ENCODE measurements at regions not wholly inside any gene's neighbourhood (a gene's known extent, or its start where the extent isn't known, plus 50 kb on each side); places are given as distances from the start of the nearest gene placed in this dataset.
"Not testable (repeated sequence)": the region's sequence is repeated elsewhere in the genome, so short reads cannot be mapped to it uniquely, and the experiment has no call there.

GRCh38 chr13:53411463-53411862, 382.9 kb downstream of the OLFM4 start:
- peak; percentile 52 for DNase-seq

DNA sequence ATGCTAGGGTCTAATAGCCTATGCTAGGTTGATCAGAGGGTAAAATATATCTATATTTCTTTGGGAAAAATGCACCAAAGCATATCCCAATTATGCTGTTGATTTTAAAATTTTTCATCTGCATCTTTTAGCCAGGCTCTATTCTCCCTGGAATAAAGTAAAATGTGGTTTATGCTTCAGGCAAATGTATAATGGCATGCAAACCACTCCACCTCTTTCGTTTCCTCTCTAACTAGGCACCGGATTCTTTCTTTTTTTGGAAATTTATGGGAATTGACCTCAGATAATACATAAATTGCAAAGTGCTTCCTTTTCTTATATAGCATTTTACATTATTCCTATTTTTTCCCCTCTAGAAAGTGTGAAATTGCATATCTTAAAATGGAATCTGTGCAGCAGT, 386.5 kb downstream of the OLFM4 start:
- DNase-seq = no peak

DNA sequence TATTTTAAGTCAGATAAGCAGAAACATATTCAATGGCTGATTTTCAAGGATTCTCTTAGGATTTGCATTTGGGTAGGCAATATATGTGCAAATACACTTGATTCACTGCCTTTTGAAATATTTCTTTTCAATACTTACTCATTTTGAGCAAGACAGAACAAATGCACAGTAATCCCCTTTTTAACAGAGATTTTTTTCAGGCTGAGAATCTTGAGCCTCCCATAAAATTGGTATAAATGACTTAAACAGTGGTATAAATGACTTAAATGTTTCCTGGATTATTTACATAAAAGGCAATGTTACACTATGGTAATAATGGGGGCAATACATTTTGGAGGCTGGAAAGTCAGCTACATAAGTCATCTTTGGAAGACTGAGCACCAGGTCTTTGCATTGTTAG, 389.0 kb downstream of the OLFM4 start:
- no peak for DNase-seq

GRCh38 chr13:53422415-53422814, 393.8 kb downstream of the OLFM4 start:
- no peak for DNase-seq

DNA sequence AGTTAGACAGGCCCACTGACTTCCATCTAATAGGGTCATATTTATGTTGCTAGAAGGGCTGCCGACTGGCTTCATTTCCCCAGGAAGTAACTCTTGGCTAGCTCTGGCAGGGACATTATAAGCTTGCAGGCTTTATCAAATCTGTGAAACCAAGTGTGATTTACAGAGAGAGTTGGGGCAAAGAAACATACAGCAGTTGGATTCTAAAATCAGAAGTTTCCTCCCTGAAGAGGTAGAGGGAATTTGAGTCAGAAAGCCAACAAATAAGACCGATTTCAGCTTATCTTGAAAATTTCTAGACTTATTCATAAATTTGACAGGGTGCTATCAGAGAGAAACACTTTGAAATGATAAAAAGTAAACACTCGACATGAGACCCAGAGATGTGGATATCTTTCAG, 407.8 kb downstream of the OLFM4 start:
- DNase-seq = no peak

DNA sequence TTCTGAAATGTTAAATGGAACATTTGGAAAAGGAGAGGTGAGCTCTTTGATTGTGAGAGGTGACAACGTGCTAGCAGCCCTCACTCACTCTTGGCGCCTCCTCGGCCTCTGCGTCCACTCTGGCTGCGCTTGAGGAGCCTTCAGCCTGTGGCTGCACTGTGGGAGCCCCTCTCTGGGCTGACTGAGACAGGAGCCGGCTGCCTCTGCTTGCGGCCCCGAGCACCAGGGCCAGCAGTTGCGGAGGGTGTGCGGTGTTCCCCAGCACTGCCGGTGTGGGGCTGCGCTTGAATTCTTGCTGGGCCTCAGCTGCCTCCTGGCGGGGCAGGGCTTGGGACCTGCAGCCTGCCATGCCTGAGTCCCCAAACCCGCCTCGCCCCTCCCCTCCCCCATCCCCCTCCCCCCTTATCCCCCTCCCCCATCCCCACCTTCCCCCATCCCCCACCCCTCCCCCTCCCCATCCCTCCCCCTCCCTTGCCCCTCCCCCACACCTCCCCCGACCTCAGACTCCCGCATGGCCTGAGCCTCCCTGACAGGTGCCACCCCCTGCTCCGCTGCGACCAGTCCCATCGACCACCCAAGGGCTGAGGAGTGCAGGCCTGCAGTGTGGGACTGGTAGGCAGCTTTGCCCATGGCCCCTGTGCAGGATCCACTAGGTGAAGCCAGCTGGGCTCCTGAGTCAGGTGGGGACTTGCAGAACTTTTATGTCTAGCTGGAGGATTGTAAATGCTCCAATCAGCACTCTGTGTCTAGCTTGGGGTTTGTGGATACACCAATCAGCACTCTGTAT, 411.0 kb downstream of the OLFM4 start:
- no peak for DNase-seq

DNA sequence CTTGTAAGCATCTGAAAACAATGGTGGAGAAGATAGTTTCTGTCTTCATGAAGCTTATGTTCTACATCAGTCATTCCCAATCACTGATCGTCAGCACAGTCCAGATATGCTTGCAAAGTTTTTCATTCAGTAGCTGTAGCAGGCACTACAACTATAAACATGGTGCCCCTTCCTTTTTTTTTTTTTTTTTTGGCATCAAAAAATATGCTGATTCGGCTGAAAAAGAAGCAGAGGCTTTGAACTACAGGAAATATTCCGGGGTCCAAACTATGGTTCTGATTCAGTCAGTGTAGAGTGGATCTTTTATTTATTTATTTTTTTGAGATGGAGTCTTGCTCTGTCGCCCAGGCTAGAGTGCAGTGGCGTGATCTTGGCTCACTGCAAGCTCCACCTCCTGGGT, 414.4 kb downstream of the OLFM4 start:
- DNase-seq = no peak

- DNase-seq = no peak
These were observed 417.1 kb downstream of the OLFM4 start for GRCh38 chr13:53445686-53446085.

DNA sequence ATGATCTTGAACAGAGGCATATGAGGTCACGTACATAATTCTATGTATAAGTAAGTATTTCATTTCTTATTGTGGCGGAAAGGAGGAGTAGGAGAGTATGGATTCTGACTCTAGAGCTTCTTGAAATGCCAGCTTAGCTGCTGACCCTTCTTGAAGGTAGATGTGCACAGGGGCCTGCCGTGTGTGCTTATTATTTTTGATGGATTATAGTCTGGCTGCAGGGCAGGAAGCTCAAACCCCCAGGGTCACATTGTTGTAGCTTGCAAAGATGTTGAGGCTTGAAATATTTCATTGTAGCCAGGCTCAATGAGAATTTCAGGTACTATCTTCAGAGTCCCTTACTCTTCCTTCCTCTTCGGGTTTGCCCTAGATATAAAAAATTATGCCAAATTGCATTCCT, 418.8 kb downstream of the OLFM4 start:
- DNase-seq = no peak

- no peak for DNase-seq
These were observed 419.2 kb downstream of the OLFM4 start for GRCh38 chr13:53447863-53448262.

GRCh38 chr13:53452263-53452808, 423.7 kb downstream of the OLFM4 start:
- not testable (repeated sequence) for DNase-seq

DNA sequence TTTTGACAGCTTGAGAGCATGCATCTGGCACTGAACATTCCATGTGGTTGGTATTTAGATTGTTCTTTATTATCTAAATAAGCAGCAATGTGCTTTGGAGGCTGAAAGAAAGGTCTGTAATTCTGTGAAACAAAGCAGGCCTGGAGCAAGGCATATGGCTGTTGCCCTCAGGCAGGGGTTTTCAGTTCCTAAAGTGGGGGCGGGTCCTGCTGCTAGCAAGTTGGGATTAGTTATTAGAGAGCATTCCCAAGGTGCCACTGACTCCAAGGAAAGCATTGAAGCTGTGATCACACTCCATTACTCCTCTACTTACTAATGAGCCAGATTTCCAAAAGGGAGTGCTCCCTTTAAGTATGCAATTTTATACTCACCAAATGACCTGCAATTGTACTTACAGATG, 432.2 kb downstream of the OLFM4 start:
- no peak for DNase-seq

GRCh38 chr13:53463106-53463505, 434.5 kb downstream of the OLFM4 start:
- no peak for DNase-seq

DNA sequence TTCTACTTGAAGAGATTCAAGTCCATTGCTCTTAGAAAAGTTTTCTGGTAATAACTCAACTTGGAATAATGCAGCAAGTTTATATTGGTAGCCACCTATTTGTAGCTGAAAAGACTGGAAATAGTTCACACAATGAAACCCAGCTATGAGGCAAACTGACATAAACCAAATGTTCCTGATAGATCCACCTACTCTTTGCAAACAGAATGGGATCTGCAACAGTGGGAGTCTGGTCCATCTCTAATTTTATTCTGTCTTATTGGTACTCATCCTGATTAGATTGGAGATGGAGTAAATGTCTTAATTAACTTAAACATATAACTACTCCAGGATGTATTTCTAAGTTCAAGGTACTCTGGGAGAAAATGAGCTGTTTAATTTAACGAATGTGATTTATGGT, 438.0 kb downstream of the OLFM4 start:
- no peak for DNase-seq

DNA sequence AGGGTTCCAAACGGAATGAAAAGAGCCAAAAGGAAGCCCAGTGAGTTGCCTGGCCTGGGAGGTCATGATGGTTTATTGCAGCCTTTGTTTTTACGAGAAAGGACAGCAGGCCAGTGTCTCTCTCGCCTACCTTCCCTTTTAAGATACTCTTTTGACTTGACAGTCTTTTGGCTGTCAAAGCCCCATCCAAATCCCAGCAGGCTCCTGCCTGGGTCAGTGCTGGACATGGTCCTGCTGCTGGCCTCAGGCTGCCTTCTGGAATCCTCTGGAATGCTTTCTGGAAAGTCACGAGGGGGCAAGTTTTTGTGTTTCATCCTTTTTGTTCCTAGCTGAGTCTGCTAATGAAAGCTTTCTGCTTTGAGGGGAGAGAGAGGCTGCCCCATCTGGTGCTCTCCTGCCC, 444.8 kb downstream of the OLFM4 start:
- no peak for DNase-seq

DNA sequence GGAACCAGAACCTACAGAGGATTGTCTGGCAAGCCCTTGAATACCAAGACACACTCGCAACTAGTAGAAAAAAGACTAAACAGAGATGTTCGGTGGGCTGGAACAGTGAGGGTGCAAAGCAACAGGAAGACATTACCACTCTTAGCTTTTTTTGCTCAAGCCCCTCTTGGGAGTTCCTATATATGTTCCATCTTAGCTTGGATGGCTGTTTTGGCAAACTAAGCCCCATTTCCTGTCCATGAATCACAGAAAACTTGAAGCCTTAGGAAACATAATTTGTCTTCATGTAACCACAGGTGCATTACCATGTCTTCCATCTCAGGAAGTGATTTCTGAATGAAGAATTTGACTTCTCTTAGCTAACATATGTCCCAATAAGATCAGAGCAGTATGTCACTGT, 446.3 kb downstream of the OLFM4 start:
- DNase-seq = no peak

DNA sequence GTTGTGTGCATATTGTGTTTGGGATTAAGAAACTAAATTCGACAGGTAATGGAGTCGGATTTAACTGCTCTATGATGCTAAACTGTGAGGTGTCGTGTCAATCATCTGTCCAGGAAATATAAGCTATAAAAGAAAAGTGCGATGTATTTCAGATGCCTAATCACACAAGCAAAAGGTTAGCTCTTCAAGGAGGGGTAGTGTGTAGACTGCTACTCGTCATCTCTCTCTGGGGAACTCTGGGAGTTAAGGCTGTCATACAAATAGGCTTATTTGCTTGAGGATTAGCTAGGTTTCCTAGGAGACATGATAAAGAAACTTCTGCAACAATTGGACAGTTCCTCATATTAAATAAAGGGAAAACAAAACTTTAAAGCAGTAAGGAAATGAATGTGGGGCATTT, 462.1 kb downstream of the OLFM4 start:
- DNase-seq = no peak

GRCh38 chr13:53494406-53494805, 465.8 kb downstream of the OLFM4 start:
- no peak for DNase-seq

DNA sequence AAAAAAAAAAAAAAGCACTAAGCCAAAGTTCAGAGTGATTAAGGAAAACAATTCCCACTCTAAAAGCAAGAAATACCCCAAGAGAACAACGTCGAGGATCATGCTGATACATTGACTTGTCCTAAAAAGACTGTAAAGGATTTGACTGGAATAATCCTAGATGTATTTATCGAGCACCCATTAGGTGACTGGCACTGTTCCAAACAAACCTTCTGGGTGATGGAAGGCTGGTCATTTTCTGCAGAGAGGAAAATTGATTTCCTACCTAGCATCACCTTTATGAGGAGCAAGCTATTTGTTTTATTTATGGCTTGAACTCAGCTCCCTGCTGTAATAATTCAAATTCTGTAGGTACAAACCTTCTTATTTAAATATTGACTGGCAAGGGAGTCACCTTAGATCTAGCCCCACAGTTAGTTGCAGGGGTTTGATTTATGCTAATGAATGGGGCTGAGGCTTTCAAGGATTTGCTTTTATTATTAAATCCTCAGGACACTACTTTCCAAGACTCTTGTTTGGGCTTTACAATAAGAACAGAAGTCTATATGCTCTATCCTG, 471.0 kb downstream of the OLFM4 start:
- peak; percentile 82 for DNase-seq

DNA sequence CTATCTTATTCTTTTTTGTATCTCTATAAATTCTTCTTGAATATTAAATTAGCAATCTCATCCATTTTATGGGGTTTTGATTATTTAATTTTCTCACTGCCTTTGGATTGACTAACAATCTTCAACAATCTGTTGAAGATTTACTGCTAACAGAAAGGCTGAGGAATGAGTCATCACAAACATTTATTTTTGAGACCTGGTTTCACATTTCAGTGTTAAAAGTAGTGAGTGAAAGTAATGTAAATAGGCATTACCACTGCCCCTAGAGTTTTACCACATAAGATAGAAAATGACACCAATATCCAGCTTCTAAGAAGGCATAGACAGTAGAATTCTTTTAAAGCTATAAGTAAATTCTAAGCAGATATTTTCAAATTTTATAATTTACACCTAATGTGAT, 472.8 kb downstream of the OLFM4 start:
- no peak for DNase-seq

GRCh38 chr13:53507741-53508140, 479.1 kb downstream of the OLFM4 start:
- no peak for DNase-seq

GRCh38 chr13:53512635-53513034, 484.0 kb downstream of the OLFM4 start:
- no peak for DNase-seq

- no peak for DNase-seq
These were observed 484.6 kb downstream of the OLFM4 start for GRCh38 chr13:53513226-53513625.

- no peak for DNase-seq
These were observed 491.5 kb downstream of the OLFM4 start for GRCh38 chr13:53520132-53520531.

DNA sequence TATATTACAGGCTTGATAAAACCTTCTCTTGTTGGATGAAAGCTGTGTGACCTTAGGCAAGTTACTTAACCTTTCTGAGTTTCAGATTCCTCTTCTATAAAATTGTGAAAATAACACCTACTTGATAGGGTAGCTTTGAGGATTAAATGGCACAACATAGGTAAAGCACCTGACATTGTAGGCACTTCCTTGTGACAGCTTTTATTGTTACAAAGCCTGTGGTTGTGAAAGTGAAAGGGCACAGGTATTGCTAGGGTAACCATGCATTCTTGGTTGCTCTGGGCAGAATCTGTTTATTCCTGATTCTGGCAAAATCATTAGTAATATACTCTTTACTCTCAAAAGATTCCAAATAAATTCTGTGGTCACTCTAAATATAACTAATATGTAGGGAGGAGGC, 493.4 kb downstream of the OLFM4 start:
- DNase-seq = no peak
